WTC11 (cell line): ENCODE measurements at regions not wholly inside any gene's neighbourhood (a gene's known extent, or its start where the extent isn't known, plus 50 kb on each side); places are given as distances from the start of the nearest gene placed in this dataset.

Source experiments
- CBFB ChIP-seq: sonication (generic); formaldehyde crosslinking; IDR thresholded peaks from 2 replicates; pipeline ENCODE4 v1.8.1; 2022; ENCODE audit warnings: mild to moderate bottlenecking, low read depth, missing genetic modification reagents
- CTCF ChIP-seq: fragments of 200-600 bp; IDR thresholded peaks from 2 replicates; pipeline ENCODE4 v1.8.0; 2022; ENCODE audit warnings: antibody characterized with exemption
- ETV6 ChIP-seq: sonication (generic); formaldehyde crosslinking; IDR thresholded peaks from 2 replicates; pipeline ENCODE4 v1.8.1; 2022; ENCODE audit warnings: mild to moderate bottlenecking, missing genetic modification reagents
- FOXK1 ChIP-seq: sonication (generic); formaldehyde crosslinking; IDR thresholded peaks from 2 replicates; pipeline ENCODE4 v1.8.0; 2022; ENCODE audit warnings: mild to moderate bottlenecking, moderate library complexity, missing genetic modification reagents
- GTF2I ChIP-seq: fragments of 250-450 bp; sonication (Bioruptor Pico); conservative IDR thresholded peaks from 2 replicates; pipeline ENCODE4 v1.4.0; 2021; ENCODE audit warnings: mild to moderate bottlenecking
- JUN ChIP-seq: sonication (generic); formaldehyde crosslinking; IDR thresholded peaks from 2 replicates; pipeline ENCODE4 v1.8.0; 2023; ENCODE audit warnings: mild to moderate bottlenecking, missing genetic modification reagents
- NFATC4 ChIP-seq: fragments of 250-450 bp; sonication (Bioruptor Pico); IDR thresholded peaks from 2 replicates; pipeline ENCODE4 v1.9.0; 2021; ENCODE audit warnings: mild to moderate bottlenecking
- SP1 ChIP-seq: sonication (generic); formaldehyde crosslinking; conservative IDR thresholded peaks from 2 replicates; pipeline ENCODE4 v1.8.1; 2022; ENCODE audit warnings: missing genetic modification reagents
- USF1 ChIP-seq: sonication (generic); formaldehyde crosslinking; IDR thresholded peaks from 2 replicates; pipeline ENCODE4 v1.8.0; 2022; ENCODE audit warnings: mild to moderate bottlenecking, missing genetic modification reagents
- ZNF138 ChIP-seq: sonication (generic); formaldehyde crosslinking; conservative IDR thresholded peaks from 2 replicates; pipeline ENCODE4 v1.8.1; 2022; ENCODE audit warnings: mild to moderate bottlenecking, moderate library complexity, missing genetic modification reagents
- ZNF219 ChIP-seq: sonication (generic); formaldehyde crosslinking; IDR thresholded peaks from 2 replicates; pipeline ENCODE4 v1.8.0; 2023; ENCODE audit warnings: missing genetic modification reagents, mild to moderate bottlenecking, borderline replicate concordance
- ZNF263 ChIP-seq: sonication (generic); formaldehyde crosslinking; IDR thresholded peaks from 2 replicates; pipeline ENCODE4 v1.8.1; 2022; ENCODE audit warnings: low read depth, mild to moderate bottlenecking, moderate library complexity, missing genetic modification reagents
- TF ChIP-seq, protein P1 (sequence below): sonication (generic); formaldehyde crosslinking; IDR thresholded peaks from 2 replicates; pipeline ENCODE4 v1.8.0; 2022; ENCODE audit warnings: mild to moderate bottlenecking, missing genetic modification reagents
- TF ChIP-seq, protein P2 (sequence below): sonication (generic); formaldehyde crosslinking; IDR thresholded peaks from 2 replicates; pipeline ENCODE4 v1.8.1; 2023; ENCODE audit warnings: mild to moderate bottlenecking, missing genetic modification reagents

DNA sequence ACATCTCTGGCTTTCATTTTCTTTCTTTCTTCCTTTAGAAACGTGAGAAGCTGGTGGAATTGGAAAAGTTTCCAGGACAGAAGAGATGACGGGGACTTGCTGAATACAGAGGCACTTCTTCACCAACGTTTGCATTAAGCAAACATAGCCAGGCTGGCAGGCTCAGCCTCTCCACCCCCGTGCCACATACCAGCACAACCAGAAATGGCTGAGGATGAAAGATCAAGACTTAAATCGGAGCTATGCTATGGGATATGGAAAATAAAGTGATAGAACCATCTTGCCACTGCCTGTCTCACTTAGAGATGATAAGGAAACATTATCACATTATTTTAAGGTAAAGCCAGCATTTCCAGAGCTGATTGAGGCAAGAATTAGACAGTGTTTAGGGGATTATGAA, 483.3 kb downstream of the BCL11A start:
- TF ChIP-seq SP1 (CRISPR knock-in tag): no peak
- no peak for TF ChIP-seq CTCF
- TF ChIP-seq, protein P1, sequence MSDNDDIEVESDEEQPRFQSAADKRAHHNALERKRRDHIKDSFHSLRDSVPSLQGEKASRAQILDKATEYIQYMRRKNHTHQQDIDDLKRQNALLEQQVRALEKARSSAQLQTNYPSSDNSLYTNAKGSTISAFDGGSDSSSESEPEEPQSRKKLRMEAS (CRISPR knock-in tag): no peak
- TF ChIP-seq, protein P2, sequence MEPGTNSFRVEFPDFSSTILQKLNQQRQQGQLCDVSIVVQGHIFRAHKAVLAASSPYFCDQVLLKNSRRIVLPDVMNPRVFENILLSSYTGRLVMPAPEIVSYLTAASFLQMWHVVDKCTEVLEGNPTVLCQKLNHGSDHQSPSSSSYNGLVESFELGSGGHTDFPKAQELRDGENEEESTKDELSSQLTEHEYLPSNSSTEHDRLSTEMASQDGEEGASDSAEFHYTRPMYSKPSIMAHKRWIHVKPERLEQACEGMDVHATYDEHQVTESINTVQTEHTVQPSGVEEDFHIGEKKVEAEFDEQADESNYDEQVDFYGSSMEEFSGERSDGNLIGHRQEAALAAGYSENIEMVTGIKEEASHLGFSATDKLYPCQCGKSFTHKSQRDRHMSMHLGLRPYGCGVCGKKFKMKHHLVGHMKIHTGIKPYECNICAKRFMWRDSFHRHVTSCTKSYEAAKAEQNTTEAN (CRISPR knock-in tag): no peak
- TF ChIP-seq CBFB (CRISPR knock-in tag): no peak
- TF ChIP-seq ZNF263 (CRISPR knock-in tag): no peak
- TF ChIP-seq JUN (CRISPR knock-in tag): no peak
- TF ChIP-seq FOXK1 (CRISPR knock-in tag): no peak
- no peak for TF ChIP-seq USF1 (CRISPR knock-in tag)
- TF ChIP-seq NFATC4 (CRISPR knock-in tag): no peak
- TF ChIP-seq GTF2I: no peak
- TF ChIP-seq ETV6 (CRISPR knock-in tag): no peak
- no peak for TF ChIP-seq ZNF138 (CRISPR knock-in tag)
- TF ChIP-seq ZNF219 (CRISPR knock-in tag): no peak
